WTC11 (cell line): ENCODE measurements at regions not wholly inside any gene's neighbourhood (a gene's known extent, or its start where the extent isn't known, plus 50 kb on each side); places are given as distances from the start of the nearest gene placed in this dataset.

Experiments used
- ARID4B ChIP-seq: sonication (generic); formaldehyde crosslinking; IDR thresholded peaks from 2 replicates; pipeline ENCODE4 v1.8.0; 2023; ENCODE audit warnings: missing genetic modification reagents, mild to moderate bottlenecking, borderline replicate concordance
- FOXK1 ChIP-seq: sonication (generic); formaldehyde crosslinking; IDR thresholded peaks from 2 replicates; pipeline ENCODE4 v1.8.0; 2022; ENCODE audit warnings: mild to moderate bottlenecking, moderate library complexity, missing genetic modification reagents
- GTF2I ChIP-seq: fragments of 250-450 bp; sonication (Bioruptor Pico); conservative IDR thresholded peaks from 2 replicates; pipeline ENCODE4 v1.4.0; 2021; ENCODE audit warnings: mild to moderate bottlenecking
- MXD4 ChIP-seq: fragments of 250-450 bp; sonication (Bioruptor Pico); IDR thresholded peaks from 2 replicates; pipeline ENCODE4 v1.8.0; 2021; ENCODE audit warnings: mild to moderate bottlenecking, moderate library complexity, borderline replicate concordance
- NR3C1 ChIP-seq: sonication (generic); formaldehyde crosslinking; conservative IDR thresholded peaks from 2 replicates; pipeline ENCODE4 v1.8.1; 2023; ENCODE audit warnings: low read depth, mild to moderate bottlenecking, missing genetic modification reagents
- USF2 ChIP-seq: sonication (generic); formaldehyde crosslinking; IDR thresholded peaks from 2 replicates; pipeline ENCODE4 v1.8.1; 2023; ENCODE audit warnings: mild to moderate bottlenecking, missing genetic modification reagents, moderate library complexity
- ZNF138 ChIP-seq: sonication (generic); formaldehyde crosslinking; conservative IDR thresholded peaks from 2 replicates; pipeline ENCODE4 v1.8.1; 2022; ENCODE audit warnings: mild to moderate bottlenecking, moderate library complexity, missing genetic modification reagents
- TF ChIP-seq, protein P1 (sequence below): fragments of 200-600 bp; IDR thresholded peaks from 2 replicates; pipeline ENCODE4 v1.8.0; 2022; ENCODE audit warnings: antibody characterized with exemption
- TF ChIP-seq, protein P2 (sequence below): sonication (generic); formaldehyde crosslinking; IDR thresholded peaks from 2 replicates; pipeline ENCODE4 v1.8.1; 2023; ENCODE audit warnings: mild to moderate bottlenecking, missing genetic modification reagents, borderline replicate concordance

DNA sequence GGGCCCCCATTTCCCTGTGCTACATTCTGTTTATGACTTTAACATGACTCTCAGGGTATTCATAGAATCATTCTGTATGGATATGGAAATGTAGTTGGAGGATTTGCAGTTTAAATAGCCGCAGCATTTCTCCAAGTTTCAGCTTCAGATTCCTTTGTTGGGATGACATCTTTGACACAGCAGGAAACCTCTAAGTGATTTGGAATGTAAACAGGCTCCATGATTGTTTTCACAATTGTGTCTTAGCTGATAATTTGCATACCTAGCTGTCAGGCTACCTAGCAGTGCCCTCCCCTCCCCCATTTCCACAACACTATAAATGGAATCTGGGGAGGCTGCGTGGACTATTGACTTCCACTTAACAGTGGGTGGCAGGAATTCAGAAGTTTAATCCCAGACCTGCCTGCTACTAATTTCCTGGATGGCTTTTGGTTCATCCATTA, 290.2 kb downstream of the HLX start:
- TF ChIP-seq, protein P1, sequence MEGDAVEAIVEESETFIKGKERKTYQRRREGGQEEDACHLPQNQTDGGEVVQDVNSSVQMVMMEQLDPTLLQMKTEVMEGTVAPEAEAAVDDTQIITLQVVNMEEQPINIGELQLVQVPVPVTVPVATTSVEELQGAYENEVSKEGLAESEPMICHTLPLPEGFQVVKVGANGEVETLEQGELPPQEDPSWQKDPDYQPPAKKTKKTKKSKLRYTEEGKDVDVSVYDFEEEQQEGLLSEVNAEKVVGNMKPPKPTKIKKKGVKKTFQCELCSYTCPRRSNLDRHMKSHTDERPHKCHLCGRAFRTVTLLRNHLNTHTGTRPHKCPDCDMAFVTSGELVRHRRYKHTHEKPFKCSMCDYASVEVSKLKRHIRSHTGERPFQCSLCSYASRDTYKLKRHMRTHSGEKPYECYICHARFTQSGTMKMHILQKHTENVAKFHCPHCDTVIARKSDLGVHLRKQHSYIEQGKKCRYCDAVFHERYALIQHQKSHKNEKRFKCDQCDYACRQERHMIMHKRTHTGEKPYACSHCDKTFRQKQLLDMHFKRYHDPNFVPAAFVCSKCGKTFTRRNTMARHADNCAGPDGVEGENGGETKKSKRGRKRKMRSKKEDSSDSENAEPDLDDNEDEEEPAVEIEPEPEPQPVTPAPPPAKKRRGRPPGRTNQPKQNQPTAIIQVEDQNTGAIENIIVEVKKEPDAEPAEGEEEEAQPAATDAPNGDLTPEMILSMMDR, result no peak
- TF ChIP-seq, protein P2, sequence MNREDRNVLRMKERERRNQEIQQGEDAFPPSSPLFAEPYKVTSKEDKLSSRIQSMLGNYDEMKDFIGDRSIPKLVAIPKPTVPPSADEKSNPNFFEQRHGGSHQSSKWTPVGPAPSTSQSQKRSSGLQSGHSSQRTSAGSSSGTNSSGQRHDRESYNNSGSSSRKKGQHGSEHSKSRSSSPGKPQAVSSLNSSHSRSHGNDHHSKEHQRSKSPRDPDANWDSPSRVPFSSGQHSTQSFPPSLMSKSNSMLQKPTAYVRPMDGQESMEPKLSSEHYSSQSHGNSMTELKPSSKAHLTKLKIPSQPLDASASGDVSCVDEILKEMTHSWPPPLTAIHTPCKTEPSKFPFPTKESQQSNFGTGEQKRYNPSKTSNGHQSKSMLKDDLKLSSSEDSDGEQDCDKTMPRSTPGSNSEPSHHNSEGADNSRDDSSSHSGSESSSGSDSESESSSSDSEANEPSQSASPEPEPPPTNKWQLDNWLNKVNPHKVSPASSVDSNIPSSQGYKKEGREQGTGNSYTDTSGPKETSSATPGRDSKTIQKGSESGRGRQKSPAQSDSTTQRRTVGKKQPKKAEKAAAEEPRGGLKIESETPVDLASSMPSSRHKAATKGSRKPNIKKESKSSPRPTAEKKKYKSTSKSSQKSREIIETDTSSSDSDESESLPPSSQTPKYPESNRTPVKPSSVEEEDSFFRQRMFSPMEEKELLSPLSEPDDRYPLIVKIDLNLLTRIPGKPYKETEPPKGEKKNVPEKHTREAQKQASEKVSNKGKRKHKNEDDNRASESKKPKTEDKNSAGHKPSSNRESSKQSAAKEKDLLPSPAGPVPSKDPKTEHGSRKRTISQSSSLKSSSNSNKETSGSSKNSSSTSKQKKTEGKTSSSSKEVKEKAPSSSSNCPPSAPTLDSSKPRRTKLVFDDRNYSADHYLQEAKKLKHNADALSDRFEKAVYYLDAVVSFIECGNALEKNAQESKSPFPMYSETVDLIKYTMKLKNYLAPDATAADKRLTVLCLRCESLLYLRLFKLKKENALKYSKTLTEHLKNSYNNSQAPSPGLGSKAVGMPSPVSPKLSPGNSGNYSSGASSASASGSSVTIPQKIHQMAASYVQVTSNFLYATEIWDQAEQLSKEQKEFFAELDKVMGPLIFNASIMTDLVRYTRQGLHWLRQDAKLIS (CRISPR knock-in tag), result no peak
- TF ChIP-seq USF2 (CRISPR knock-in tag) (no peak), NR3C1 (no peak), ZNF138 (CRISPR knock-in tag) (no peak), GTF2I (no peak), ARID4B (CRISPR knock-in tag) (no peak), MXD4 (no peak), FOXK1 (CRISPR knock-in tag) (peak; percentile 77)
